ENCODE measurements at regions not wholly inside any gene's neighbourhood (a gene's known extent, or its start where the extent isn't known, plus 50 kb on each side); places are given as distances from the start of the nearest gene placed in this dataset.

- TF ChIP-seq FIP1L1 (IDR thresholded peaks at IDR 0.05; ENCODE audit: low read depth, low read length, poor library complexity, severe bottlenecking) (no peak), TCF3 (CRISPR knock-in tag; IDR thresholded peaks at IDR 0.05) (no peak), RAD21 (CRISPR knock-in tag; conservative IDR thresholded peaks at IDR 0.05 in 1 of 2, IDR thresholded peaks at IDR 0.05 in 1 of 2) (no peak), NCOR1 (IDR thresholded peaks at IDR 0.05) (no peak)
- TF ChIP-seq, protein P1, sequence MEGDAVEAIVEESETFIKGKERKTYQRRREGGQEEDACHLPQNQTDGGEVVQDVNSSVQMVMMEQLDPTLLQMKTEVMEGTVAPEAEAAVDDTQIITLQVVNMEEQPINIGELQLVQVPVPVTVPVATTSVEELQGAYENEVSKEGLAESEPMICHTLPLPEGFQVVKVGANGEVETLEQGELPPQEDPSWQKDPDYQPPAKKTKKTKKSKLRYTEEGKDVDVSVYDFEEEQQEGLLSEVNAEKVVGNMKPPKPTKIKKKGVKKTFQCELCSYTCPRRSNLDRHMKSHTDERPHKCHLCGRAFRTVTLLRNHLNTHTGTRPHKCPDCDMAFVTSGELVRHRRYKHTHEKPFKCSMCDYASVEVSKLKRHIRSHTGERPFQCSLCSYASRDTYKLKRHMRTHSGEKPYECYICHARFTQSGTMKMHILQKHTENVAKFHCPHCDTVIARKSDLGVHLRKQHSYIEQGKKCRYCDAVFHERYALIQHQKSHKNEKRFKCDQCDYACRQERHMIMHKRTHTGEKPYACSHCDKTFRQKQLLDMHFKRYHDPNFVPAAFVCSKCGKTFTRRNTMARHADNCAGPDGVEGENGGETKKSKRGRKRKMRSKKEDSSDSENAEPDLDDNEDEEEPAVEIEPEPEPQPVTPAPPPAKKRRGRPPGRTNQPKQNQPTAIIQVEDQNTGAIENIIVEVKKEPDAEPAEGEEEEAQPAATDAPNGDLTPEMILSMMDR (IDR thresholded peaks at IDR 0.05 in 2 of 3, conservative IDR thresholded peaks at IDR 0.05 in 1 of 3; ENCODE audit: insufficient read depth in 2 of 3, low read depth in 1 of 3, low read length in 3 of 3): no peak
These were observed 445.7 kb upstream of the CXorf51B start for GRCh38 chrX:146363919-146364318.

Data from K562 (cell line).